ENCODE measurements at regions not wholly inside any gene's neighbourhood (a gene's known extent, or its start where the extent isn't known, plus 50 kb on each side); places are given as distances from the start of the nearest gene placed in this dataset.

GRCh38 chr5:57839025-57839424 is 356.4 kb upstream of the ACTBL2 start:
- Mint-ChIP-seq H3K9me3 (ENCODE audit: unreplicated experiment) (no peaks in the 10 kb centered on the region), H3K4me1 (ENCODE audit: low read depth, unreplicated experiment) (peaks cover 9% of the 10 kb centered on the region), H3K36me3 (ENCODE audit: unreplicated experiment) (no peaks in the 10 kb centered on the region), H3K27me3 (ENCODE audit: unreplicated experiment) (no peaks in the 10 kb centered on the region), H3K27ac (ENCODE audit: unreplicated experiment) (no peak overlapping the region), H3K4me3 (ENCODE audit: unreplicated experiment) (no peak overlapping the region)
- no peak for DNase-seq
- no peak for TF ChIP-seq CTCF (IDR thresholded peaks at IDR 0.05; ENCODE audit: partially characterized antibody, unreplicated experiment)

GRCh38 chr5:57836921-57837320 is 354.3 kb upstream of the ACTBL2 start:
- Mint-ChIP-seq H3K4me3 (ENCODE audit: unreplicated experiment) (no peak overlapping the region), H3K9me3 (ENCODE audit: unreplicated experiment) (no peaks in the 10 kb centered on the region), H3K27ac (ENCODE audit: unreplicated experiment) (no peak overlapping the region), H3K27me3 (ENCODE audit: unreplicated experiment) (no peaks in the 10 kb centered on the region), H3K36me3 (ENCODE audit: unreplicated experiment) (no peaks in the 10 kb centered on the region), H3K4me1 (ENCODE audit: low read depth, unreplicated experiment) (peaks cover 9% of the 10 kb centered on the region)
- no peak for TF ChIP-seq CTCF (IDR thresholded peaks at IDR 0.05; ENCODE audit: partially characterized antibody, unreplicated experiment)
- no peak for DNase-seq

- H3K27me3 Mint-ChIP-seq (ENCODE audit: unreplicated experiment) = no peaks in the 10 kb centered on the region
- H3K36me3 Mint-ChIP-seq (ENCODE audit: unreplicated experiment) = no peaks in the 10 kb centered on the region
- peaks cover 6% of the 10 kb centered on the region for H3K4me1 Mint-ChIP-seq (ENCODE audit: low read depth, unreplicated experiment)
- H3K27ac Mint-ChIP-seq (ENCODE audit: unreplicated experiment) = no peak overlapping the region
- DNase-seq = no peak
- no peaks in the 10 kb centered on the region for H3K9me3 Mint-ChIP-seq (ENCODE audit: unreplicated experiment)
- no peak overlapping the region for H3K4me3 Mint-ChIP-seq (ENCODE audit: unreplicated experiment)
- no peak for TF ChIP-seq CTCF (IDR thresholded peaks at IDR 0.05; ENCODE audit: partially characterized antibody, unreplicated experiment)
These were observed 353.7 kb upstream of the ACTBL2 start for GRCh38 chr5:57836331-57836730.

- H3K4me1 Mint-ChIP-seq (ENCODE audit: low read depth, unreplicated experiment) = peaks cover 6% of the 10 kb centered on the region
- DNase-seq = no peak
- no peaks in the 10 kb centered on the region for H3K27me3 Mint-ChIP-seq (ENCODE audit: unreplicated experiment)
- peak overlapping the region; percentile 59 for H3K27ac Mint-ChIP-seq (ENCODE audit: unreplicated experiment)
- H3K4me3 Mint-ChIP-seq (ENCODE audit: unreplicated experiment) = no peak overlapping the region
- H3K36me3 Mint-ChIP-seq (ENCODE audit: unreplicated experiment) = no peaks in the 10 kb centered on the region
- TF ChIP-seq CTCF (IDR thresholded peaks at IDR 0.05; ENCODE audit: partially characterized antibody, unreplicated experiment) = no peak
- no peaks in the 10 kb centered on the region for H3K9me3 Mint-ChIP-seq (ENCODE audit: unreplicated experiment)
These were observed 352.4 kb upstream of the ACTBL2 start for GRCh38 chr5:57834829-57835608.

- Mint-ChIP-seq H3K27me3 (ENCODE audit: unreplicated experiment) (no peaks in the 10 kb centered on the region), H3K4me3 (ENCODE audit: unreplicated experiment) (no peak overlapping the region), H3K4me1 (ENCODE audit: low read depth, unreplicated experiment) (peaks cover 6% of the 10 kb centered on the region), H3K27ac (ENCODE audit: unreplicated experiment) (no peak overlapping the region), H3K36me3 (ENCODE audit: unreplicated experiment) (no peaks in the 10 kb centered on the region), H3K9me3 (ENCODE audit: unreplicated experiment) (no peaks in the 10 kb centered on the region)
- DNase-seq = no peak
- TF ChIP-seq CTCF (IDR thresholded peaks at IDR 0.05; ENCODE audit: partially characterized antibody, unreplicated experiment) = no peak
These were observed 350.9 kb upstream of the ACTBL2 start for GRCh38 chr5:57833489-57833888.
